PC-3 (cell line): ENCODE measurements at regions not wholly inside any gene's neighbourhood (a gene's known extent, or its start where the extent isn't known, plus 50 kb on each side); places are given as distances from the start of the nearest gene placed in this dataset.

Experiments used
- ATAC-seq: fragments of 200-7000 bp; cut with Tn5 transposase; 2 replicates; pipeline ENCODE4 v1.9.1; 2020; ENCODE audit warnings: mild to moderate bottlenecking, moderate library complexity
- BruUV-seq: library from RNA; stranded (reverse); fragments of 400-500 nt; replicated peaks from 2 replicates; lab custom pipeline; 2021; lab: Mats Ljungman, UMichigan
- CTCF ChIA-PET: fragments of 300-600 bp; sonication (Branson Sonifier 250); formaldehyde crosslinking; loops from one replicate; lab custom pipeline; 2022; ENCODE audit warnings: antibody characterized with exemption; lab: Charles Lee
- POLR2A ChIA-PET: fragments of 300-600 bp; sonication (Branson Sonifier 250); formaldehyde crosslinking; loops from one replicate; lab custom pipeline; 2022; ENCODE audit warnings: antibody characterized with exemption; ENCODE audit not compliant: unreplicated experiment; lab: Charles Lee
- DNase-seq: peaks from one replicate; pipeline ENCODE4 v3.0.0-alpha.2; 2015
- H2AFZ ChIP-seq: fragments of 300-600 bp; sonication (generic); 2 replicates; pipeline ENCODE4 v1.6.0; 2016; ENCODE audit warnings: antibody characterized with exemption, low read length
- H3F3A ChIP-seq: fragments of 300-600 bp; sonication (generic); one replicate; pipeline ENCODE4 v1.6.0; 2017; ENCODE audit warnings: antibody characterized with exemption, low read length, control low read depth, mild to moderate bottlenecking; ENCODE audit not compliant: unreplicated experiment
- H3K27ac ChIP-seq: fragments of 300-600 bp; sonication (generic); 2 replicates; pipeline ENCODE4 v1.5.1; 2016; ENCODE audit warnings: mild to moderate bottlenecking, low read length
- H3K27me3 ChIP-seq: fragments of 300-600 bp; sonication (generic); 2 replicates; pipeline ENCODE4 v1.6.1; 2016; ENCODE audit warnings: low read length, mixed read lengths
- H3K36me3 ChIP-seq: fragments of 300-600 bp; sonication (generic); 2 replicates; pipeline ENCODE4 v1.6.1; 2016; ENCODE audit warnings: low read depth, mixed run types, low read length, mixed read lengths
- H3K4me1 ChIP-seq: fragments of 300-600 bp; sonication (generic); 2 replicates; pipeline ENCODE4 v1.5.1; 2016; ENCODE audit warnings: low read length; ENCODE audit not compliant: insufficient read depth
- H3K4me2 ChIP-seq: fragments of 300-600 bp; sonication (generic); 2 replicates; pipeline ENCODE4 v1.6.0; 2016; ENCODE audit warnings: low read length
- H3K4me3 ChIP-seq: fragments of 300-600 bp; sonication (generic); 2 replicates; pipeline ENCODE4 v1.5.1; 2016; ENCODE audit warnings: mild to moderate bottlenecking, low read length, mixed read lengths
- H3K79me2 ChIP-seq: fragments of 300-600 bp; sonication (generic); 2 replicates; pipeline ENCODE4 v1.6.1; 2017; ENCODE audit warnings: low read length, mixed read lengths
- H3K9ac ChIP-seq: fragments of 300-600 bp; sonication (generic); 2 replicates; pipeline ENCODE4 v1.6.0; 2016; ENCODE audit warnings: mild to moderate bottlenecking, low read length
- H3K9me2 ChIP-seq: fragments of 300-600 bp; sonication (generic); replicated peaks from 2 replicates; pipeline ENCODE4 v1.6.1; 2016; ENCODE audit warnings: mixed run types, low read length, mixed read lengths
- H3K9me3 ChIP-seq: fragments of 300-600 bp; sonication (generic); 2 replicates; pipeline ENCODE4 v1.6.1; 2016; ENCODE audit warnings: low read length, mixed read lengths
- H4K20me1 ChIP-seq: fragments of 300-600 bp; sonication (generic); 2 replicates; pipeline ENCODE4 v1.6.1; 2016; ENCODE audit warnings: low read length, mixed read lengths
- EZH2 ChIP-seq: fragments of 300-600 bp; sonication (generic); IDR thresholded peaks from one replicate; pipeline ENCODE4 v1.6.1; 2017; ENCODE audit warnings: antibody characterized with exemption, mild to moderate bottlenecking, low read length; ENCODE audit not compliant: unreplicated experiment
- EZH2phosphoT487 ChIP-seq: fragments of 300-600 bp; sonication (generic); IDR thresholded peaks from 2 replicates; pipeline ENCODE4 v1.6.1; 2018; ENCODE audit warnings: mild to moderate bottlenecking, antibody characterized with exemption, low read length, borderline replicate concordance
- intact Hi-C: fragments of 100-400 bp; cut with micrococcal nuclease; formaldehyde crosslinking; loops from 2 replicates; pipeline ENCODE4 v1.9.0; 2023
- TF ChIP-seq, protein P1 (sequence below): fragments of 300-600 bp; sonication (generic); conservative IDR thresholded peaks from 2 replicates; pipeline ENCODE4 v1.5.1; 2017; ENCODE audit warnings: antibody characterized with exemption, low read depth, mild to moderate bottlenecking, low read length

DNA sequence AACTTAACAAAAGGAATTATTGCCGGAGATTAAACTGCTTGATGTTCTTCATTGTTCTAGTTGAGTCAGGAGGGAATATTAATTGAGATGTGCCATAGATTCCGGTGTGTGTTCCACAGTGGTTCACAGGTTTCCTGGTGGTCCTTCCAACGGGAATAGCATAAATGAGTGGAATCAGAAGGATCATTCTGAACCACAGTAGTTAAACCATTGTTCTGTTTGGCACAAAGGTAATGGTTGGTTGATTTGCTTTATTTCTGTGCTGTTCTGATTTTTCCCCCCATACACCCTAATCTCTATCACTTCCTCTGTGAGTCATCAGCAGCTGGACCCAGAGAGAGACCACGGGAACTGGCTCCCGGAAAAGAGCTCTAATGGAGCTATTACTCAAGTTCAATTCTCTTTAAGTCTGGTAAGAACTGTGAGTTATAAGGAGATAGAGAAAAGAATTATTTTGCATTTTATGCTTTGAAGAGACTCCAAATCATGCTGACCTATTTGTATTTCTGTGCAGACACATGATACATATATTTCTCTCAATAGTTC lies 627.2 kb downstream of the ZIC1 start:
- ChIA-PET CTCF (no interaction called here), POLR2A (no interaction called here)
- no peaks in the 10 kb centered on the region for H4K20me1 ChIP-seq
- no peak overlapping the region for H3K4me2 ChIP-seq
- no TSS peak for BruUV-seq
- H3K27ac ChIP-seq, result no peak overlapping the region
- H3K27me3 ChIP-seq, result peaks cover 39% of the 10 kb centered on the region
- intact Hi-C loops, result no loop called here
- no peak overlapping the region for H3K9ac ChIP-seq
- H2AFZ ChIP-seq, result no peak overlapping the region
- H3F3A ChIP-seq, result no peaks in the 10 kb centered on the region
- H3K79me2 ChIP-seq, result no peaks in the 10 kb centered on the region
- no peaks in the 10 kb centered on the region for H3K9me2 ChIP-seq
- H3K4me1 ChIP-seq, result no peaks in the 10 kb centered on the region
- H3K9me3 ChIP-seq, result no peaks in the 10 kb centered on the region
- peak; percentile 6 for DNase-seq
- H3K4me3 ChIP-seq, result no peak overlapping the region
- no peaks in the 10 kb centered on the region for H3K36me3 ChIP-seq
- no peak for ATAC-seq
- TF ChIP-seq EZH2 (no peak), EZH2phosphoT487 (no peak)
- TF ChIP-seq, protein P1, sequence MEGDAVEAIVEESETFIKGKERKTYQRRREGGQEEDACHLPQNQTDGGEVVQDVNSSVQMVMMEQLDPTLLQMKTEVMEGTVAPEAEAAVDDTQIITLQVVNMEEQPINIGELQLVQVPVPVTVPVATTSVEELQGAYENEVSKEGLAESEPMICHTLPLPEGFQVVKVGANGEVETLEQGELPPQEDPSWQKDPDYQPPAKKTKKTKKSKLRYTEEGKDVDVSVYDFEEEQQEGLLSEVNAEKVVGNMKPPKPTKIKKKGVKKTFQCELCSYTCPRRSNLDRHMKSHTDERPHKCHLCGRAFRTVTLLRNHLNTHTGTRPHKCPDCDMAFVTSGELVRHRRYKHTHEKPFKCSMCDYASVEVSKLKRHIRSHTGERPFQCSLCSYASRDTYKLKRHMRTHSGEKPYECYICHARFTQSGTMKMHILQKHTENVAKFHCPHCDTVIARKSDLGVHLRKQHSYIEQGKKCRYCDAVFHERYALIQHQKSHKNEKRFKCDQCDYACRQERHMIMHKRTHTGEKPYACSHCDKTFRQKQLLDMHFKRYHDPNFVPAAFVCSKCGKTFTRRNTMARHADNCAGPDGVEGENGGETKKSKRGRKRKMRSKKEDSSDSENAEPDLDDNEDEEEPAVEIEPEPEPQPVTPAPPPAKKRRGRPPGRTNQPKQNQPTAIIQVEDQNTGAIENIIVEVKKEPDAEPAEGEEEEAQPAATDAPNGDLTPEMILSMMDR, result no peak

- Histone ChIP-seq H3K4me2 (no peak overlapping the region), H3K9me3 (no peaks in the 10 kb centered on the region), H3K27ac (no peak overlapping the region), H4K20me1 (no peaks in the 10 kb centered on the region), H3K4me3 (no peak overlapping the region), H3K4me1 (no peaks in the 10 kb centered on the region), H3K27me3 (peaks cover 48% of the 10 kb centered on the region; the same call in 1 of the 2 replicates), H2AFZ (no peak overlapping the region), H3K79me2 (no peaks in the 10 kb centered on the region), H3K9me2 (no peaks in the 10 kb centered on the region), H3F3A (no peaks in the 10 kb centered on the region), H3K9ac (no peak overlapping the region), H3K36me3 (no peaks in the 10 kb centered on the region)
- POLR2A ChIA-PET, result no interaction called here
- DNase-seq, result peak; percentile 16
- ATAC-seq, result no peak
- BruUV-seq, result no TSS peak
- CTCF ChIA-PET, result no interaction called here
- intact Hi-C loops, result no loop called here
- no peak for TF ChIP-seq EZH2
- TF ChIP-seq, protein P1, result no peak
- TF ChIP-seq EZH2phosphoT487, result no peak
Observed at GRCh38 chr3:148042663-148043445, 633.7 kb downstream of the ZIC1 start.

GRCh38 chr3:148044151-148044550 lies 635.0 kb downstream of the ZIC1 start:
- Histone ChIP-seq H3K27ac (no peak overlapping the region), H3K79me2 (no peaks in the 10 kb centered on the region), H3K9ac (no peak overlapping the region), H3K36me3 (no peaks in the 10 kb centered on the region), H3K9me3 (no peaks in the 10 kb centered on the region), H3K4me3 (no peak overlapping the region), H3K4me2 (no peak overlapping the region), H3F3A (no peaks in the 10 kb centered on the region), H4K20me1 (no peaks in the 10 kb centered on the region), H3K9me2 (no peaks in the 10 kb centered on the region), H3K4me1 (no peaks in the 10 kb centered on the region), H2AFZ (no peak overlapping the region), H3K27me3 (peaks cover 35% of the 10 kb centered on the region; the same call in 1 of the 2 replicates)
- ATAC-seq, result no peak
- no peak for DNase-seq
- BruUV-seq, result no TSS peak
- TF ChIP-seq EZH2 (no peak), EZH2phosphoT487 (no peak)
- TF ChIP-seq, protein P1, result no peak
- POLR2A ChIA-PET, result no interaction called here
- intact Hi-C loops, result no loop called here
- CTCF ChIA-PET, result no interaction called here
